ENCODE measurements at regions not wholly inside any gene's neighbourhood (a gene's known extent, or its start where the extent isn't known, plus 50 kb on each side); places are given as distances from the start of the nearest gene placed in this dataset.

- DNase-seq (ENCODE audit: low read depth in 3 of 3), result no peak
Observed at GRCh38 chr2:134141598-134142340, 112.1 kb upstream of the MGAT5 start.

DNA sequence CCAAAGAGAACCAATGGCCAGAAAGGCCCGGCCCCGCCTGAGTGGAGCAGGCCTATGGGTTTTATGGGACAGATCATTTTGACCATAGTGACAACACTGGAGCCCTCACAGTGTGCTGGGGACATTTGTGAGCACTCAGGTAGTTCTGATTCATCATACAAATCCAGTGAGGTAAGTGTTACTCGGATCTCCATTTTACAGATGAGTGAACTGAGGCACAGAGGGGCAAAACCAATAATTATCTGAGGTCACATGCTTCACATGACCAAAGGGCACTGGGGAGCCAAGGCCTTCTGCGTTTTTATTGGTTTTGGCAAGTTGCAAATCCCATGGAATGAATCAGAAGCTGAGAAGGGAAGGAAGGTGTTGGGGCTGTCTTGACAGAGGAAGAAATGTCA is 111.5 kb upstream of the MGAT5 start:
- no peak for DNase-seq (ENCODE audit: low read depth in 3 of 3)

- DNase-seq (ENCODE audit: low read depth in 3 of 3), result no peak
Observed at GRCh38 chr2:134142903-134143302, 111.0 kb upstream of the MGAT5 start.

- DNase-seq (ENCODE audit: low read depth in 3 of 3), result no peak
Observed at GRCh38 chr2:134143568-134143967, 110.3 kb upstream of the MGAT5 start.

GRCh38 chr2:134144081-134144596 is 109.7 kb upstream of the MGAT5 start:
- no peak for DNase-seq (ENCODE audit: low read depth in 3 of 3)

DNA sequence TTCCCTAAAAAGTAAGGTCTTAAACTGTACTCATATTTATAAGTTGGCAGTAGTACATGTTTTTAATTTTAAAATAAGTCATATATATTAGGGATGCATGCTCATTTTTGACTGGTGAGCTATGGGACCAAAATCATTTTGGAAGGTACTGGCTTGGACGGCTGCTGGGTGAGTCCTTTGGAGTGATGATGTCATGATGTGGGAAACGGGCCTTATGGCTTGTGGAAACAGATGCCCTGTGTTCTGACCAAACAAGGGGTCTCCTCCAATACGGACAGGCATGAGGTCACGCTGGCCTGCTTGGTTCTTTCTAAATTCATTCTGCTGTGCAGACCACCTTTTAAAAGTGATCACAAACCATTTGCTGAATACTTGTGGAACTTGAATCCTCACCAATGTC is 109.2 kb upstream of the MGAT5 start:
- DNase-seq (ENCODE audit: low read depth in 3 of 3), result no peak

GRCh38 chr2:134145519-134145918 is 108.4 kb upstream of the MGAT5 start:
- DNase-seq (ENCODE audit: low read depth in 3 of 3), result no peak

GRCh38 chr2:134146161-134146560 is 107.7 kb upstream of the MGAT5 start:
- DNase-seq (ENCODE audit: low read depth in 3 of 3), result no peak

- no peak for DNase-seq (ENCODE audit: low read depth in 3 of 3)
Observed at GRCh38 chr2:134146620-134147019, 107.3 kb upstream of the MGAT5 start.

- DNase-seq (ENCODE audit: low read depth in 3 of 3), result no peak
Observed at GRCh38 chr2:134148172-134148571, 105.7 kb upstream of the MGAT5 start.

GRCh38 chr2:134148843-134149472 is 104.9 kb upstream of the MGAT5 start:
- no peak for DNase-seq (ENCODE audit: low read depth in 3 of 3)

DNA sequence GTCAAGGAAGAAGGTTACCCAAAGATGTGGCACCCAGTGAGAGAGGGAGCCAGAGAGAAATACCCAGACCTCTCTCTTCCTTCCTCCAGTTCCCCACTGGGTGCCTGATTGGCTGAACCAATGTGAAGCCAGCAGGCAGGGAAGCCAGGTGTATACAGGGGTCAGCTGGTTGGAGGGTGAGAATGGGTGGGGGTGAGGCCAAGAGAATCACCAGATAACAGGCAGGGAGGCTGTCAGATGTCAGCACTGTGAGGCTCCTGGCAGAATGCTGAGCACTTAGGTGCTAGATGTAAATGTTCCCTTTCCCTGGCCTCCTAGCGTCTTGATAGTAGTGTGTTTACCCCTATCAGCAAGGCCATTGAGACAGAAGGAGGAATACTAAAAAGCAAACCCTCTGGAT is 104.0 kb upstream of the MGAT5 start:
- no peak for DNase-seq (ENCODE audit: low read depth in 3 of 3)

DNA sequence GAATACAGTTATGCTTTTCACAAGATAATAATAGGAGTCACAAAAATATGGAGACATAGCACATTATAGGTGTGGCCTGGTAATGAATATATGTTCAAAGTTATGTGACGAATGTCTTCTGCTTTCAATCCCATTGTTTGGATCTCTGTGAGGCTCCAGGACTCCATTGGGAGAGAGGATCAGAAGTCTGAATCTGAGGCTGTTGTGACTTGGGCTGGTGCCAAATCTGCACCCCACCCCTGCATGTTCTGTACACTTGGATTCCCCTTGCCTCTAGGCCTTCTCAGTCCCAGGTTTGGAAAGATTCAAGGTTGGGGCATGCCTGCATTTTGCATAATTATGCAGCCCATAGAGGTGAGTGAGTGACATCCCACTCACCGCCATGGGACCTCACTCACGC is 103.1 kb upstream of the MGAT5 start:
- DNase-seq (ENCODE audit: low read depth in 3 of 3), result no peak

DNA sequence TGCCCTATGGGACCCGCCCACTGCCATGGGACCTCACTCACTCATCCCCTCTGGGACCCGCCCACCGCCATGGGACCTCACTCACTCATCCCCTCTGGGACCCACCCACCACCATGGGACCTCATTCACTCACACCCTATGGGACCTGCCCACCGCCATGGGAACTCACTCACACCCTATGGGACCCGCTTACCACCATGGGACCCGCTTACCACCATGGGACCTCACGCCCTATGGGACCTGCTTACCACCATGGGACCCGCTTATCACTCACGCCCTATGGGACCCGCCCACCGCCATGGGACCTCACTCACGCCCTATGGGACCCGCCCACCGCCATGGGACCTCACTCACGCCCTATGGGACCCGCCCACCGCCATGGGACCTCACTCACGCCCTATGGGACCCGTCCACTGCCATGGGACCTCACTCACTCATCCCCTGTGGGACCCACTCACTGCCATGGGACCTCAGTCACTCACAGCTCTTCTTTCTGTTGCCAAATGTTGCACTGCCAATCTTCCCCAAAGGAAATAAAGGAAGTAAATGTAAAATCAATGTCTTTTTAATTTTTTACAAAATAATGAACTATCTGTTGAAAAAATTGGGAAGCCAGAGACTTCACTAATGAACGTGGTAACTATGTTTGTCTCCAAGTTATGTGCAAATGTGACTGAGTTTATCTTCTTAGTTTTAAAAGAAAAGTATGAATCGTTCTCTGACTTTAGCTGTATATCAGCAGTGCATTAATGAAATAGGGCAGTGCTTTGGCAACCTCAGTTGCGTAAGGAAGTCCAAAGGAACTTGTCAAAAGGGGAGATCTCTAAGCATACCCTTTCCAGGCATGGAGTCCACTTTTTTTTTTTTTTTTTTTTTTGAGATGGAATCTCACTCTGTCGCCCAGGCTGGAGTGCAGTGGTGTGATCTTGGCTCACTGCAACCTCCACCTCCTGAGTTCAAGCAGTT is 101.5 kb upstream of the MGAT5 start:
- no peak for DNase-seq (ENCODE audit: low read depth in 3 of 3)

GRCh38 chr2:134153294-134153880 is 100.5 kb upstream of the MGAT5 start:
- DNase-seq (ENCODE audit: low read depth in 3 of 3), result no peak

DNA sequence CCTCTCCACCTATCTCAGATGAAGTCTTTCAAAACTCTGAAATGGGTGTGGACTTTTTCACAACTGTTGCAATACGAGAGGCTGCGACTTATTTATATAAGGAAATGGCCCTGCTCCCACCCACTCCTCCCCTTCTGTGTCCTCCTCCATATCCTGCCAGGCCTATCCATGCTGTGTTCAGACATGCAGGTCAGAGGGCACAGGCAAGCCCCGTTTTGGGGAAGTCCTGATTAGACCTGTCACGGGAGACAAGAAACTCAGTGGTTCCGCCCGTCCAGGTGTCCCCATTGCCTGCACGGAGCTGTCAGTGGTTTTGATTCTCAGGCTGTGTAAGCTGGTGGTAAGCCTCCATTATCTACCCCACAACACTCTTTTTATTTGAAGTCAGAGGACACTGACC is 99.6 kb upstream of the MGAT5 start:
- DNase-seq (ENCODE audit: low read depth in 3 of 3), result no peak

- DNase-seq (ENCODE audit: low read depth in 3 of 3), result no peak
Observed at GRCh38 chr2:134155134-134155533, 98.7 kb upstream of the MGAT5 start.

GRCh38 chr2:134158295-134158694 is 95.6 kb upstream of the MGAT5 start:
- no peak for DNase-seq (ENCODE audit: low read depth in 3 of 3)

DNA sequence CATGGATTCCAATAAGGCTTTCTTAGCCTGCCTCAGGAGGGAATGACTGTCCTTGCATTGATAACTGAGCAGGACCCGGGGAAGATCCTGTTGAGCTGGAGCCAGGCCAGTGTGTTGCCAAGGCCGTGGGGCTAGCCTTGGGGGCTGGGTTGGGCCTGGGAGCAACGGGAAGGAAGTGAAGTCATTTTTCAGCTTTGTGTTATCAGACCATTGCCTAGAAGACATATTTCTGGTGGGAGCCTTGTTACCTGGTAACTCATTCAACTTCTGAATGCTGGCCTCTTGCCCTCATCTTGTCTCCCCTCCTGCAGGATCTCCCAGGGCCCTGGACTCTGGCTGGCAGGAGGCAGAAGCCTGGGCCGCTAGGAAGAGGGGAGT is 92.7 kb upstream of the MGAT5 start:
- no peak for DNase-seq (ENCODE audit: low read depth in 3 of 3)

DNA sequence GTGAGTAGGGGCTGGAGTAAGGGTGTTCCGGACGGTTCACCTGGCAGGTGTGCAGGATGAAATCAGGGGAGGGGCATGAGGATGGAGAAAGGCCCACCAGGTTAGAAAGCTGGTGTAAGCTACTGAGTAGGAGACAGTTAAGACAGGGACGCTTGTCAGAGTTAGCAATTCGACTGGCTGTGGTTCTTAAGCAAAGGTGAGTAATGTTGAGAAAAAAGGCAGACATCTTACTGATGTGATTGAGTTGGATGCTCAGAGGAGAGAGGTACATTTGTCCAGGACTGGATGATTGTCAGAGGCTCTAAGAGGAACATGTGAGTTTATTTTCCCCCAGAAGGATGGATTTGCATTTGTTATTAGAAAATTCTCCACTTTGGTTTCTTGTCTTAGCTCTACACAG is 90.5 kb upstream of the MGAT5 start:
- no peak for DNase-seq (ENCODE audit: low read depth in 3 of 3)

DNA sequence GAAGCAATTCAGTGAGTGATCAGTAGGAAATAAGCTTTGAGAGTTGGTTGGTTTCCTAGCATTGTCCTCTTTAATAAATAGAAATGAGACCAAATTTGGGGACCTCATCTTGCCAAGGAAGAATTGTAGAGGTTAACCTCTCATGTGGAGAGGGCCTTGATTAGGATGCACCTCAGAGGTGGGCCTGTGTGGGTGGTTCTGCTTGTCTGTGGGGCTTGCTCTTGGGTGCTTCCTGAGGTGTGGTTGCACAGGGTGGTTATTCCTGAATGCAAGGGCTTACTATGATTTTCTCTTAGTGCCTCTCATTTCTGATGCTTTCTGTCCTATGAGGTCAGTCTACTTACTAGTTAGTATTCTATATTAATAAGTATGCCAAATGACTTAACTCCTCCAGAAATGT is 89.6 kb upstream of the MGAT5 start:
- DNase-seq (ENCODE audit: low read depth in 3 of 3), result no peak

DNA sequence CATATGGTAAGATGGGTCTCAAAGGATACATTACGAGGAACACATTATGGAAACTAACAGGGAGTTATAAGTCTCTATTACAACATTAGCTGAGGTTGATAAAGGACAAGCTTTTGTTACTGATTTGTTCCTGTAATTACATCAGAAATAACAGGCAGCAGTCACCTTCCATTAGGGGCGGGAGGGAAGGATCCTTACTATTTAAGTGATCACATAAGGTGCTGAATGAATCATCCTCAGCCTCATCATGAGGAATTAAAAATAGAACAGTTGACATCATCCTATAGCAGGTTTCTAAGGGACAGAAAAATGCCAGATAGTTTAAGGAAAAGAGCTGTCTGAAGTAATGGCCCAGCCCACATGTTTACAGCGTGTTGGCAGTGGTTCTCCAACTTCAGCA is 86.9 kb upstream of the MGAT5 start:
- no peak for DNase-seq (ENCODE audit: low read depth in 3 of 3)
